ENCODE measurements at regions not wholly inside any gene's neighbourhood (a gene's known extent, or its start where the extent isn't known, plus 50 kb on each side); places are given as distances from the start of the nearest gene placed in this dataset.
"Not testable (repeated sequence)": the region's sequence is repeated elsewhere in the genome, so short reads cannot be mapped to it uniquely, and the experiment has no call there.

DNA sequence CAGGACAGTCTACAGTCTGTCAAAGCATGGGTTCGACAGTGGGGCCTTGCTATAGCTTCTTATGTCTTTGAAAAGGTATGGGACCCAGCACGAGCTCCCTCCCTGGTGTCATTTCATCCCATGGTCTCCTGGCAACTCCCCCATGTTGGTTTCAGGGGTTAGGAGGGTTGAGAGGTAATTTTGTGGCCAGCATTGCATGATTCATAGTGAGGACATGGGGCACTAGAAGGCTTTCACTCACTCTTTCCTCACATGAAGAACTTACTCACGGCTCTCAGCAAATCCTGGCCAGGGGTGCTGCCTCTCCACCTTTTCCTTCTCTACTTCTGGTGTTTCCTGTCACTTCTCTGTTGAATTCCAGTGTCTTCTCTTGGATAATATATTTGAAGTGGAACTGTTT is 134.7 kb upstream of the TNPO1 start:
- in situ Hi-C loops (cut with HindIII; ENCODE audit: low pct_ligation_motif_present, low sequenced_read_pairs) = no loop called here
- Histone ChIP-seq H3K4me3 (ENCODE audit: low read depth, low read length) (no peak overlapping the region), H3K27me3 (replicated peaks) (no peaks in the 10 kb centered on the region), H3K36me3 (replicated peaks) (no peaks in the 10 kb centered on the region), H3K27ac (no peak overlapping the region)
- TF ChIP-seq CTCF (IDR thresholded peaks at IDR 0.05; ENCODE audit: low read depth, low read length, missing control alignments) = no peak
- DNase-seq = no peak

DNA sequence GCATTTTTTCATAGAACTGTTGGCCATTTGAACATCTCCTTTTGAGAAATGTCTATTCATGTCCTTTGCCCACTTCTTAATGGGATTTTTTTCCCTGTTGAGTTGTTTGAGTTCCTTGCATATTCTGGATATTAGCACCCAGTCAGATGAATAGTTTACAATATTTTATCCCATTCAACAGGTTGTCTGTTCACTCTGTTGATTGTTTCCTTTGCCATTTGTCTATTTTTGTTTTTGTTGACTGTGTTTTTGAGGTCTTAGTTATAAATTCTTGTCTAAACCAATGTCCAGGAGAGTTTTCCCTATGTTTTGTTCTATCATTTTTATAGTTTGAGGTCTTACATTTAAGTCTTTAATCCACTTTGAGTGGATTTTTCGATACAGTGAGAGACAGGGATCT is 139.0 kb upstream of the TNPO1 start:
- H3K36me3 ChIP-seq (replicated peaks) = no peaks in the 10 kb centered on the region
- no peak overlapping the region for H3K27ac ChIP-seq
- H3K27me3 ChIP-seq (replicated peaks) = no peaks in the 10 kb centered on the region
- no peak overlapping the region for H3K4me3 ChIP-seq (ENCODE audit: low read depth, low read length)
- no peak for DNase-seq
- no peak for TF ChIP-seq CTCF (IDR thresholded peaks at IDR 0.05; ENCODE audit: low read depth, low read length, missing control alignments)
- in situ Hi-C loops (cut with HindIII; ENCODE audit: low pct_ligation_motif_present, low sequenced_read_pairs) = no loop called here

DNA sequence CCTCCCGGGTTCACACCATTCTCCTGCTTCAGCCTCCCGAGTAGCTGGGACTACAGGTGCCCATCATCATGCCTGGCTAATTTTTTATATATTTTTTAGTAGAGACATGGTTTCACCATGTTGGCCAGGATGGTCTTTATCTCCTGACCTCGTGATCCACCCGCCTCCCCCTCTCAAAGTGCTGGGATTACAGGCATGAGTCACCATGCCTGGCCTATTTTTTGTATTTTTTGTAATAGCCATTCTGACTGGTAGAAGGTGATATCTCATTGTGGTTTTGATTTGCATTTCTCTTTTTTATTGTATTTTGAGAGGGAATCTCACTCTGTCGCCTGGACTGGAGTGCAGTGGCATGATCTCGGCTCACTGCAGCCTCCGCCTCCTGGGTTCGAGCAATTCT is 139.6 kb upstream of the TNPO1 start:
- H3K27me3 ChIP-seq (replicated peaks); H3K27ac ChIP-seq; in situ Hi-C loops (cut with HindIII; ENCODE audit: low pct_ligation_motif_present, low sequenced_read_pairs); H3K4me3 ChIP-seq (ENCODE audit: low read depth, low read length); H3K36me3 ChIP-seq (replicated peaks): not testable (repeated sequence)
- DNase-seq = peak; percentile 6

DNA sequence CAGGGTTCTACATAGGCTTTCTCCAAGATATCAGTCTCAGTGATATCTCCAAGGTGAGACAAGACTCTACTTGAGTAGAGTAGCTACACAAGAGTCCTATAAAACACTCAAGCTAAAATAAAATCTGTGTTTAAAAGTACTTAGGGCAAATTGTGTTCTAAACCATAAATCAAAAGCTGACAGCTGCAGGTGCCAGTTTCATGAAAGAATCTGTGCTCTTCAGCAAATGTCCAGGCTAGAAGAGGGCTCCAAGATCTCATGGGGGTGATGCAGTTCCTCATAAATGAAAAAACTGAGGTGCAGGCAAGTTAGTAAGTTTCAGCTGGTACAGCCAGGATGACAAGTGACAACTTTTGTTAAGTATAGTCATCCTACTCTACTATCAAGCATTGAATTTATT is 142.8 kb upstream of the TNPO1 start:
- Histone ChIP-seq H3K4me3 (ENCODE audit: low read depth, low read length) (no peak overlapping the region), H3K27ac (no peak overlapping the region), H3K27me3 (replicated peaks) (no peaks in the 10 kb centered on the region), H3K36me3 (replicated peaks) (no peaks in the 10 kb centered on the region)
- no peak for DNase-seq
- no peak for TF ChIP-seq CTCF (IDR thresholded peaks at IDR 0.05; ENCODE audit: low read depth, low read length, missing control alignments)
- in situ Hi-C loops (cut with HindIII; ENCODE audit: low pct_ligation_motif_present, low sequenced_read_pairs) = no loop called here

DNA sequence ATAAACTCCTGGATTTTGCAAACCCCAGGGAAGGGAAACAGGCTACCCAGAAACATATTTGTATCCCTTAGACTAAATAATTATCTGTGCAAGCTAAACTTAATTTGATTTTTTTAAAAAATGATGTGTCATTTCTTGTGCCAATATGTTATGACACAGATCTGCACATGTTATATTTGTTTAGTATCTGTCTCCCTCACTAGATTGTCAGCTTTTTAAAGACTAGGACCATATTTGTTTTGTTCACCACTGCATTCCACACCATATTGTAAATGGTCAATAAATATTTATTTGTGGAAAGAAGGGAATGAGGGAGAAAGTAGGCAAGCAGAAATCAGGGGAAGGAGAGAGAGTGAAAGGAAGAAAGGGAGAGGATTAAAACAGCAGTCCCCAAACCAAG is 143.3 kb upstream of the TNPO1 start:
- in situ Hi-C loops (cut with HindIII; ENCODE audit: low pct_ligation_motif_present, low sequenced_read_pairs) = no loop called here
- no peaks in the 10 kb centered on the region for H3K27me3 ChIP-seq (replicated peaks)
- H3K36me3 ChIP-seq (replicated peaks) = no peaks in the 10 kb centered on the region
- DNase-seq = no peak
- no peak overlapping the region for H3K27ac ChIP-seq
- no peak overlapping the region for H3K4me3 ChIP-seq (ENCODE audit: low read depth, low read length)
- TF ChIP-seq CTCF (IDR thresholded peaks at IDR 0.05; ENCODE audit: low read depth, low read length, missing control alignments) = no peak

DNA sequence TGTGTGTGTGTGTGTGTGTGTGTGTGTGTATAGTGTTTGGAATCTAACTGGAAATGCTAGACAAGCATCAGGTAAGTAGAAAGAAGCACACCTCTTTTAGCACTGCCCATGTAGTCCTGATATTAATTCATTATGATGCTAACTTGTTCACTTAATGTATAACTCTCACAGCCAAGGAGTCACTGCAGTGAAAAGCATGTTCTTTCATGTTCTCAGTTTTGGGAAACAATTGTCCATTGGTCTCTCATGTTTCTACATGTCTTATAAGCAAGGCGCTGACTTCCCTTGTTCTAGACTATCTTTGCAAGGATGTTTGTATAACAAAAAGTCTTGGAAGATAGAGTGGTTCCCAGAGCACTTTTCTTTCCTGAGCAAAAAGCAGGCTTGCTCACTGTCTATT is 148.8 kb upstream of the TNPO1 start:
- Histone ChIP-seq H3K27me3 (replicated peaks) (no peaks in the 10 kb centered on the region), H3K27ac (no peak overlapping the region), H3K36me3 (replicated peaks) (no peaks in the 10 kb centered on the region), H3K4me3 (ENCODE audit: low read depth, low read length) (no peak overlapping the region)
- TF ChIP-seq CTCF (IDR thresholded peaks at IDR 0.05; ENCODE audit: low read depth, low read length, missing control alignments) = no peak
- DNase-seq = no peak
- in situ Hi-C loops (cut with HindIII; ENCODE audit: low pct_ligation_motif_present, low sequenced_read_pairs) = no loop called here

Data from brain microvascular endothelial cell (primary cell).